BE2C (cell line): ENCODE measurements at regions not wholly inside any gene's neighbourhood (a gene's known extent, or its start where the extent isn't known, plus 50 kb on each side); places are given as distances from the start of the nearest gene placed in this dataset.

ENCODE experiments used
- DNase-seq: peaks from one replicate; pipeline ENCODE4 v3.0.0-alpha.2; 2020
- H3K27me3 ChIP-seq: fragments of 250-450 bp; sonication (Bioruptor Pico); 2 replicates; pipeline ENCODE4 v1.5.1; 2020; ENCODE audit warnings: mild to moderate bottlenecking
- H3K36me3 ChIP-seq: fragments of 250-450 bp; sonication (Bioruptor Pico); 2 replicates; pipeline ENCODE4 v1.5.1; 2020; ENCODE audit warnings: mild to moderate bottlenecking
- H3K4me1 ChIP-seq: fragments of 250-450 bp; sonication (Bioruptor Pico); 2 replicates; pipeline ENCODE4 v1.5.1; 2020
- H3K4me3 ChIP-seq: 2 replicates; pipeline ENCODE4 v1.5.1; 2011; ENCODE audit warnings: low read depth, low read length
- H3K9me3 ChIP-seq: fragments of 250-450 bp; sonication (Bioruptor Pico); 2 replicates; pipeline ENCODE4 v1.5.1; 2020
- CTCF ChIP-seq: IDR thresholded peaks from 2 replicates; pipeline ENCODE4 v1.5.1; 2012; ENCODE audit warnings: mild to moderate bottlenecking, low read depth, low read length

GRCh38 chr10:47090903-47091302 is 179.7 kb downstream of the PTPN20 start:
- no peak overlapping the region for H3K4me3 ChIP-seq
- no peaks in the 10 kb centered on the region; the same call in 1 of the 2 replicates for H3K4me1 ChIP-seq
- no peak for TF ChIP-seq CTCF
- no peaks in the 10 kb centered on the region for H3K9me3 ChIP-seq
- DNase-seq: no peak
- H3K27me3 ChIP-seq: no peaks in the 10 kb centered on the region
- H3K36me3 ChIP-seq: no peaks in the 10 kb centered on the region

- Histone ChIP-seq H3K4me1 (no peaks in the 10 kb centered on the region), H3K4me3 (no peak overlapping the region), H3K9me3 (no peaks in the 10 kb centered on the region), H3K36me3 (no peaks in the 10 kb centered on the region), H3K27me3 (no peaks in the 10 kb centered on the region)
- DNase-seq: no peak
- no peak for TF ChIP-seq CTCF
These were observed 180.2 kb downstream of the PTPN20 start for GRCh38 chr10:47091421-47091820.

- no peak overlapping the region for H3K4me3 ChIP-seq
- H3K9me3 ChIP-seq: no peaks in the 10 kb centered on the region
- no peaks in the 10 kb centered on the region for H3K27me3 ChIP-seq
- H3K4me1 ChIP-seq: no peaks in the 10 kb centered on the region
- no peak for DNase-seq
- TF ChIP-seq CTCF: no peak
- H3K36me3 ChIP-seq: no peaks in the 10 kb centered on the region
These were observed 181.1 kb downstream of the PTPN20 start for GRCh38 chr10:47092376-47092775.

GRCh38 chr10:47092831-47093230 is 181.6 kb downstream of the PTPN20 start:
- no peaks in the 10 kb centered on the region for H3K36me3 ChIP-seq
- no peaks in the 10 kb centered on the region for H3K27me3 ChIP-seq
- H3K9me3 ChIP-seq: no peaks in the 10 kb centered on the region
- H3K4me3 ChIP-seq: no peak overlapping the region
- TF ChIP-seq CTCF: no peak
- H3K4me1 ChIP-seq: no peaks in the 10 kb centered on the region
- DNase-seq: no peak

- no peak for DNase-seq
- TF ChIP-seq CTCF: no peak
- Histone ChIP-seq H3K9me3 (no peaks in the 10 kb centered on the region), H3K36me3 (no peaks in the 10 kb centered on the region), H3K4me3 (no peak overlapping the region), H3K27me3 (no peaks in the 10 kb centered on the region), H3K4me1 (no peaks in the 10 kb centered on the region)
These were observed 182.9 kb downstream of the PTPN20 start for GRCh38 chr10:47094126-47094525.

GRCh38 chr10:47094636-47095035 is 183.4 kb downstream of the PTPN20 start:
- H3K36me3 ChIP-seq: no peaks in the 10 kb centered on the region
- TF ChIP-seq CTCF: no peak
- H3K9me3 ChIP-seq: no peaks in the 10 kb centered on the region
- no peak for DNase-seq
- no peaks in the 10 kb centered on the region for H3K4me1 ChIP-seq
- no peak overlapping the region for H3K4me3 ChIP-seq
- no peaks in the 10 kb centered on the region for H3K27me3 ChIP-seq
